ENCODE measurements at regions not wholly inside any gene's neighbourhood (a gene's known extent, or its start where the extent isn't known, plus 50 kb on each side); places are given as distances from the start of the nearest gene placed in this dataset.

- TF ChIP-seq RXRA (IDR thresholded peaks at IDR 0.05; ENCODE audit: borderline replicate concordance, low read depth), result peak; percentile 80; the same call in 1 of the 2 replicates
- TF ChIP-seq FOXM1 (IDR thresholded peaks at IDR 0.05; ENCODE audit: low read depth), result peak; percentile 89
- peak; percentile 94 for TF ChIP-seq TEAD4 (IDR thresholded peaks at IDR 0.05; ENCODE audit: borderline replicate concordance, insufficient read depth)
- TF ChIP-seq ZBTB33 (IDR thresholded peaks at IDR 0.05; ENCODE audit: borderline replicate concordance, low read depth), result 0 out of 2 replicates have a peak, but pooled peaks have one; percentile 44
- TF ChIP-seq GABPA (IDR thresholded peaks at IDR 0.05; ENCODE audit: low read depth), result no peak
- peak; percentile 92 for TF ChIP-seq NFIC (IDR thresholded peaks at IDR 0.05; ENCODE audit: borderline replicate concordance)
- TF ChIP-seq RAD21 (IDR thresholded peaks at IDR 0.05; ENCODE audit: low read length), result no peak
- TF ChIP-seq ELF1 (IDR thresholded peaks at IDR 0.05), result no peak; the same call in 1 of the 2 replicates
These were observed 275.1 kb downstream of the CDC5L start (continued) for GRCh38 chr6:44662461-44663121.

GRCh38 chr6:44663860-44664634, 276.5 kb downstream of the CDC5L start:
- no peak overlapping the region for H3K9ac ChIP-seq
- H2AFZ ChIP-seq (ENCODE audit: low read depth), result no peak overlapping the region
- WGBS (ENCODE audit: low lambda C conversion rate), result 81% methylated on average over 9 of the region's 10 CpGs
- H4K20me1 ChIP-seq (ENCODE audit: insufficient read depth), result no peaks in the 10 kb centered on the region
- peaks cover 46 to 75% of the 10 kb centered on the region in 2 experiments for H3K4me1 ChIP-seq (ENCODE audit: control insufficient read depth in 1 of 2, insufficient read depth in 2 of 2, low read depth in 1 of 2, low read length in 1 of 2)
- no peak overlapping the region for H3K4me2 ChIP-seq
- no peak overlapping the region for H3K4me3 ChIP-seq (ENCODE audit: low read depth in 2 of 2, low read length in 1 of 2)
- peak overlapping the region in 1 of 2 experiments; percentile 80; a peak in 1 of 4 replicates for H3K27ac ChIP-seq (ENCODE audit: low read depth in 2 of 2, low read length in 1 of 2)
- CTCF ChIA-PET, result interaction anchor here (1.0 to 6.4 kb wide), 5 partner anchors 10 to 189 kb away, joined by 3 to 39 read pairs (median 4); no protein-coding TSS in a partner anchor
- no peak for TF ChIP-seq RFX5 (IDR thresholded peaks at IDR 0.05; ENCODE audit: low read length)
- TF ChIP-seq IRF3 (IDR thresholded peaks at IDR 0.05; ENCODE audit: low read depth, low read length), result no peak
- no peak for TF ChIP-seq FOXM1 (IDR thresholded peaks at IDR 0.05; ENCODE audit: low read depth)
- no peak for TF ChIP-seq GABPA (IDR thresholded peaks at IDR 0.05; ENCODE audit: low read depth)
- TF ChIP-seq TAF1 (IDR thresholded peaks at IDR 0.05; ENCODE audit: borderline replicate concordance, low read depth, low read length), result no peak
- TF ChIP-seq SMC3 (IDR thresholded peaks at IDR 0.05; ENCODE audit: low read depth, low read length), result no peak
- no peak for TF ChIP-seq REST (IDR thresholded peaks at IDR 0.05; ENCODE audit: low read depth, low read length)
- TF ChIP-seq TCF12 (IDR thresholded peaks at IDR 0.05), result no peak
- TF ChIP-seq FOXJ3 (CRISPR knock-in tag; IDR thresholded peaks at IDR 0.05), result no peak
- no peak for TF ChIP-seq FOSL2 (IDR thresholded peaks at IDR 0.05; ENCODE audit: borderline replicate concordance, low read depth)
- no peak for TF ChIP-seq RCOR1 (IDR thresholded peaks at IDR 0.05; ENCODE audit: low read length)
- TF ChIP-seq NRF1 (IDR thresholded peaks at IDR 0.05; ENCODE audit: low read depth, low read length), result no peak
- no peak for TF ChIP-seq USF2 (IDR thresholded peaks at IDR 0.05; ENCODE audit: borderline replicate concordance, low read depth, low read length)
- no peak for TF ChIP-seq PBX3 (IDR thresholded peaks at IDR 0.05)
- no peak for DNase-seq
- no peaks in the 10 kb centered on the region for H3K9me3 ChIP-seq
- H3K27me3 ChIP-seq (ENCODE audit: insufficient read depth), result no peaks in the 10 kb centered on the region
- POLR2A ChIA-PET, result no interaction called here
- H3K9me2 ChIP-seq, result no peaks in the 10 kb centered on the region
- H3K79me2 ChIP-seq (ENCODE audit: insufficient read depth), result no peaks in the 10 kb centered on the region
- H3F3A ChIP-seq (replicated peaks; ENCODE audit: insufficient read depth), result peaks cover 28% of the 10 kb centered on the region
- H3K36me3 ChIP-seq (replicated peaks in 1 of 2; ENCODE audit: control insufficient read depth in 1 of 2, insufficient read depth in 2 of 2, low read length in 1 of 2), result no peaks in the 10 kb centered on the region

All from SK-N-SH (cell line).